K562 (cell line): ENCODE measurements at regions not wholly inside any gene's neighbourhood (a gene's known extent, or its start where the extent isn't known, plus 50 kb on each side); places are given as distances from the start of the nearest gene placed in this dataset.
"Not testable (repeated sequence)": the region's sequence is repeated elsewhere in the genome, so short reads cannot be mapped to it uniquely, and the experiment has no call there.

Experiments used
- ATAC-seq: fragments of 200-7000 bp; cut with Tn5 transposase; 3 replicates; pipeline ENCODE4 v1.9.1; 2020; ENCODE audit warnings: moderate library complexity
- BruUV-seq: library from RNA; stranded (reverse); fragments of 400-500 nt; replicated peaks from 2 replicates; lab custom pipeline; 2021; lab: Mats Ljungman, UMichigan
- CTCF ChIA-PET: fragments of 300-600 bp; formaldehyde crosslinking; extraction: SDS; loops from one replicate; lab custom pipeline; 2021; ENCODE audit warnings: low intra/inter-chr PET ratio; lab: Yijun Ruan, JAX
- POLR2A ChIA-PET: fragments of 300-600, 350-650 bp; sonication (Branson Sonifier 250); formaldehyde crosslinking; extraction: SDS; loops from one replicate; lab custom pipeline; 2021; ENCODE audit warnings: antibody characterized with exemption, inconsistent platforms; lab: Yijun Ruan, JAX
- DNase-seq, 4 experiments: peaks; one replicate each; pipeline versions ENCODE4 v3.0.0 to v3.0.0-alpha.2; 2011 to 2018; ENCODE audit warnings: low spot score in 3 of 4, mixed read lengths in 3 of 4; ENCODE audit errors: extremely low read depth in 1 of 4
- FAIRE-seq: peaks from 2 replicates; lab custom pipeline; 2011; peaks lifted over from hg19 to GRCh38; lab: Jason Lieb, UNC
- H2AFZ ChIP-seq: 2 replicates; pipeline ENCODE4 v1.6.0; 2011; ENCODE audit warnings: low read depth, low read length, control low read depth, inconsistent platforms
- H3K27ac ChIP-seq: fragments of 200-600 bp; 3 replicates; pipeline ENCODE4 v1.8.0; 2011; ENCODE audit warnings: low read depth, mild to moderate bottlenecking, control low read depth, inconsistent platforms, low read length, moderate library complexity, mixed read lengths; ENCODE audit errors: extremely low read depth
- H3K27me3 ChIP-seq, 2 experiments: fragments of 300-600 bp in 1 of 2; 2 replicates in 1 of 2; 3 replicates in 1 of 2; pipeline versions ENCODE4 v1.6.0 to v1.8.0; 2011; ENCODE audit warnings: inconsistent platforms in 2 of 2, low read length in 2 of 2, mild to moderate bottlenecking in 1 of 2, mixed read lengths in 1 of 2, moderate library complexity in 1 of 2; ENCODE audit not compliant: control insufficient read depth in 2 of 2, insufficient read depth in 2 of 2
- H3K36me3 ChIP-seq: fragments of 300-600 bp; 3 replicates; pipeline ENCODE4 v1.8.0; 2011; ENCODE audit warnings: mild to moderate bottlenecking, low read length, inconsistent platforms; ENCODE audit not compliant: control insufficient read depth, insufficient read depth
- H3K4me1 ChIP-seq, 2 experiments: fragments of 200-600 bp in 1 of 2; replicated peaks in 1 of 2; 2 replicates in 1 of 2; 3 replicates in 1 of 2; pipeline versions ENCODE4 v1.5.1 to v1.8.0; 2011; ENCODE audit warnings: inconsistent platforms in 2 of 2, low read length in 2 of 2, mild to moderate bottlenecking in 1 of 2, mixed read lengths in 1 of 2, moderate library complexity in 1 of 2; ENCODE audit not compliant: control insufficient read depth in 2 of 2, insufficient read depth in 2 of 2
- H3K4me2 ChIP-seq: 2 replicates; pipeline ENCODE4 v1.6.1; 2011; ENCODE audit warnings: low read length, control low read depth, inconsistent platforms, mixed read lengths; ENCODE audit not compliant: insufficient read depth
- H3K4me3 ChIP-seq: fragments of 200-600 bp; sonication (generic), shearing (Covaris generic); 2 replicates; pipeline ENCODE4 v1.5.1; 2016; ENCODE audit warnings: control low read depth, inconsistent platforms
- H3K79me2 ChIP-seq: fragments of 200-600 bp; 3 replicates; pipeline ENCODE4 v1.8.0; 2011; ENCODE audit warnings: low read length, inconsistent platforms; ENCODE audit not compliant: control insufficient read depth, insufficient read depth
- H3K9ac ChIP-seq, 2 experiments: 2 replicates each; pipeline versions ENCODE4 v1.6.0 to v1.6.1; 2011; ENCODE audit warnings: low read depth in 2 of 2, low read length in 2 of 2, control low read depth in 1 of 2, inconsistent platforms in 1 of 2, mild to moderate bottlenecking in 1 of 2, mixed read lengths in 1 of 2; ENCODE audit not compliant: insufficient read depth in 1 of 2
- H3K9me1 ChIP-seq: one replicate; pipeline ENCODE4 v1.6.0; 2011; ENCODE audit warnings: inconsistent platforms, mild to moderate bottlenecking, low read length, moderate library complexity; ENCODE audit not compliant: control insufficient read depth, insufficient read depth
- H3K9me3 ChIP-seq: replicated peaks from 2 replicates; pipeline ENCODE4 v1.5.1; 2011; ENCODE audit warnings: low read depth, low read length, inconsistent platforms; ENCODE audit not compliant: control insufficient read depth, insufficient read depth
- H4K20me1 ChIP-seq: replicated peaks from 2 replicates; pipeline ENCODE4 v1.6.1; 2011; ENCODE audit warnings: low read length, inconsistent platforms, mixed read lengths; ENCODE audit not compliant: control insufficient read depth, insufficient read depth
- CEBPB ChIP-seq: fragments of 450-650 bp; IDR thresholded peaks from 2 replicates; pipeline ENCODE4 v1.6.1; 2016; ENCODE audit warnings: missing genetic modification characterization, missing compliant biosample characterization
- CEBPG ChIP-seq, 3 experiments: fragments of 200-800 bp in 1 of 3; sonication (Bioruptor generic) in 1 of 3; sonication (generic) in 1 of 3; formaldehyde crosslinking in 1 of 3; IDR thresholded peaks in 2 of 3; conservative IDR thresholded peaks in 1 of 3; 2 replicates each; pipeline versions ENCODE4 v1.6.1 to v1.8.0; 2016 to 2022; ENCODE audit warnings: missing compliant biosample characterization in 2 of 3, missing genetic modification characterization in 2 of 3, mild to moderate bottlenecking in 1 of 3, missing genetic modification reagents in 1 of 3
- WGBS: fragments of 100-300 bp; shearing (Covaris generic); methylation state at CpG from one replicate; pipeline ENCODE4 v1.1.6; 2016; ENCODE audit warnings: low coverage, mixed read lengths; ENCODE audit not compliant: insufficient coverage; ENCODE audit errors: missing lambda C conversion rate; 5-methylcytosine and 5-hydroxymethylcytosine counted together
- in situ Hi-C: fragments of 300-500 bp; cut with MboI; formaldehyde crosslinking; loops from 4 replicates; pipeline ENCODE4 v1.15.0; 2018; ENCODE audit warnings: inconsistent platforms, mixed read lengths
- intact Hi-C: fragments of 100-400 bp; cut with micrococcal nuclease; formaldehyde crosslinking; loops from 2 replicates; pipeline ENCODE4 v1.14.2; 2022
- TF ChIP-seq, protein P1 (sequence below): fragments of 450-650 bp; IDR thresholded peaks from 2 replicates; pipeline ENCODE4 v1.6.1; 2016; ENCODE audit warnings: missing biosample characterization, missing genetic modification characterization

DNA sequence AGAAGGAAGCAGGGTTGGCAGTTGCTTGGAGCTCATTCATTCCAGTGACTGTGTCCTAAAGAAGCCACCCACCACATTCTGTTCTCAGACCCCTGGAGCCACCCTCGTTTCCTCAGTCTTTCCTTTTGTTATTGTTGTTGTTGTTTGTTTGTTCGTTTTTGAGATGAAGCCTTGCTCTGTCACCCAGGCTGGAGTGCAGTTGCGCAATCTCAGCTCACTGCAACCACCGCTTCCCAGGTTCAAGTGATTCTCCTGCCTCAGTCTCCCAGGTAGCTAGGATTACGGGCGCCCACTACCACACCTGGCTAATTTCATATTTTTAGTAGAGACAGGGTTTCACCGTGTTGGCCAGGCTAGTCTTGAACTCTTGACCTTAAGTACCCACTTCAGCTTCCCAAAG, 72.7 kb upstream of the ESRRB start:
- H3K4me1 ChIP-seq, intact Hi-C loops, ATAC-seq, H4K20me1 ChIP-seq, BruUV-seq, CTCF ChIA-PET, H3K27ac ChIP-seq, H3K9me1 ChIP-seq, H3K79me2 ChIP-seq, FAIRE-seq, H3K27me3 ChIP-seq, POLR2A ChIA-PET, H3K4me3 ChIP-seq, in situ Hi-C loops, H3K9ac ChIP-seq, H3K4me2 ChIP-seq, H2AFZ ChIP-seq, DNase-seq, H3K9me3 ChIP-seq: not testable (repeated sequence)
- TF ChIP-seq CEBPG (CRISPR knock-in tag; IDR thresholded peaks at IDR 0.05): peak; percentile 65; the same call in 1 of the 2 replicates
- peak; percentile 32 to 83; a peak in 2 of 4 replicates for TF ChIP-seq CEBPG (tag; conservative IDR thresholded peaks at IDR 0.05 in 1 of 2, IDR thresholded peaks at IDR 0.05 in 1 of 2)
- TF ChIP-seq, protein P1, sequence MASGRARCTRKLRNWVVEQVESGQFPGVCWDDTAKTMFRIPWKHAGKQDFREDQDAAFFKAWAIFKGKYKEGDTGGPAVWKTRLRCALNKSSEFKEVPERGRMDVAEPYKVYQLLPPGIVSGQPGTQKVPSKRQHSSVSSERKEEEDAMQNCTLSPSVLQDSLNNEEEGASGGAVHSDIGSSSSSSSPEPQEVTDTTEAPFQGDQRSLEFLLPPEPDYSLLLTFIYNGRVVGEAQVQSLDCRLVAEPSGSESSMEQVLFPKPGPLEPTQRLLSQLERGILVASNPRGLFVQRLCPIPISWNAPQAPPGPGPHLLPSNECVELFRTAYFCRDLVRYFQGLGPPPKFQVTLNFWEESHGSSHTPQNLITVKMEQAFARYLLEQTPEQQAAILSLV (tag): peak; percentile 12; the same call in 1 of the 2 replicates
- TF ChIP-seq CEBPB (tag): peak; percentile 91
- 71% methylated on average over 7 of the region's 7 CpGs for WGBS
- H3K36me3 ChIP-seq: peaks cover 17% of the 10 kb centered on the region; the same call in 2 of the 3 replicates
